ENCODE measurements at regions not wholly inside any gene's neighbourhood (a gene's known extent, or its start where the extent isn't known, plus 50 kb on each side); places are given as distances from the start of the nearest gene placed in this dataset. TPM values are rescaled to one million over a fixed set of nuclear protein-coding genes. Genes with fewer than 3 reads are reported as not detected.

DNA sequence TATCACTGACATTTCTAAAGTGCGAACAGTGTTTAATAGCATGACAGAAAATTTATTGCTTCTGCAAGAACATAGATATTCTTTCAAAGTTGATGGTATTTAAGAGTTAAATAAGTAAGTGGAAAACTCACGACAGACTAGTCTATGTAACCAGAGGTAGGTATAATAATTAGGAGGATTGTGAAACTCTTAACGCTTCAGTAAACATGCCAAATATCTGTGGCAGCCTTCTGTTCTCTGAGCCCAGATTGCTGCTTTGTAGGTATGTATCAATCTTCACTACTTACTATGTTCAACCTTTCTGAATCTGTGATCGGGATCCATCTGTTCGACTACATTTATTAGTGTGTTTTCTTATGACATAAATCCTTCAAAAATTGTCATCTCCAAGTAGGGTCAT lies 53.6 kb upstream of the SPANXB1 start:
- 78% methylated on average over 5 of the region's 5 CpGs for WGBS, 2 donors

DNA sequence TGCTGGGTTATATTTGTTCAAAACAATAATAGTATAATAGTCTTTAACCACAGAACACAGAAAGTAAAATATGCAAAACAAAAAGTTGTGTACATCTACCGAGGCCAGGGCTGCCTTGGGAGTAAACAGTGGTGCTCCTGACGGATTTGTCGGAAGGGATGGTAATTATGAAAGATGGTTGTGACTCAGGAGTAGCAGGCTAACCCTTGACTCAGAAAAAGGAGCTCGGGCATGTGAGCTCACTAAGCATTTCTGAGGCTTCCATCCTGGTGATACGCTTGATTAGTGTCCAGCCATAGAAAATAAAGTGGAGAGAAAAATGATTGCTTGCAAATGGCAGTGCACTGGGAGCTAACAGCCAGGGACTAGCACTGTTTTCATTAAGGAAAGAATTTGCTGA lies 53.2 kb upstream of the SPANXB1 start:
- DNase-seq (ENCODE audit: low spot score in 2 of 2) = no peak
- WGBS, 2 donors = 68 to 82% methylated on average over 5 of the region's 5 CpGs
- Histone ChIP-seq H3K4me1 (no peaks in the 10 kb centered on the region), H3K4me3 (no peak overlapping the region), H3K27me3 (no peaks in the 10 kb centered on the region), H3K27ac (no peak overlapping the region), H3K36me3 (no peaks in the 10 kb centered on the region), H3K9me3 (no peaks in the 10 kb centered on the region)
- TF ChIP-seq POLR2A (IDR thresholded peaks at IDR 0.05) = no peak
- TF ChIP-seq, protein P1, sequence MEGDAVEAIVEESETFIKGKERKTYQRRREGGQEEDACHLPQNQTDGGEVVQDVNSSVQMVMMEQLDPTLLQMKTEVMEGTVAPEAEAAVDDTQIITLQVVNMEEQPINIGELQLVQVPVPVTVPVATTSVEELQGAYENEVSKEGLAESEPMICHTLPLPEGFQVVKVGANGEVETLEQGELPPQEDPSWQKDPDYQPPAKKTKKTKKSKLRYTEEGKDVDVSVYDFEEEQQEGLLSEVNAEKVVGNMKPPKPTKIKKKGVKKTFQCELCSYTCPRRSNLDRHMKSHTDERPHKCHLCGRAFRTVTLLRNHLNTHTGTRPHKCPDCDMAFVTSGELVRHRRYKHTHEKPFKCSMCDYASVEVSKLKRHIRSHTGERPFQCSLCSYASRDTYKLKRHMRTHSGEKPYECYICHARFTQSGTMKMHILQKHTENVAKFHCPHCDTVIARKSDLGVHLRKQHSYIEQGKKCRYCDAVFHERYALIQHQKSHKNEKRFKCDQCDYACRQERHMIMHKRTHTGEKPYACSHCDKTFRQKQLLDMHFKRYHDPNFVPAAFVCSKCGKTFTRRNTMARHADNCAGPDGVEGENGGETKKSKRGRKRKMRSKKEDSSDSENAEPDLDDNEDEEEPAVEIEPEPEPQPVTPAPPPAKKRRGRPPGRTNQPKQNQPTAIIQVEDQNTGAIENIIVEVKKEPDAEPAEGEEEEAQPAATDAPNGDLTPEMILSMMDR (IDR thresholded peaks at IDR 0.05) = no peak
- no peak for TF ChIP-seq EP300 (IDR thresholded peaks at IDR 0.05)

More for the DNA sequence above, 53.6 kb upstream of the SPANXB1 start:
- Histone ChIP-seq H3K9me3 (no peaks in the 10 kb centered on the region), H3K4me1 (no peaks in the 10 kb centered on the region), H3K4me3 (no peak overlapping the region), H3K36me3 (no peaks in the 10 kb centered on the region), H3K27ac (no peak overlapping the region), H3K27me3 (no peaks in the 10 kb centered on the region)
- TF ChIP-seq POLR2A (IDR thresholded peaks at IDR 0.05) (no peak), EP300 (IDR thresholded peaks at IDR 0.05) (no peak)
- TF ChIP-seq, protein P1 (IDR thresholded peaks at IDR 0.05) = no peak
- DNase-seq (ENCODE audit: low spot score in 2 of 2) = no peak

Small RNA genes lying in the stretch of these regions (small RNA-seq; reads per million reads assigned to genes)
- gene MIR320D2 = not detected
